GM12865 (cell line): ENCODE measurements at regions not wholly inside any gene's neighbourhood (a gene's known extent, or its start where the extent isn't known, plus 50 kb on each side); places are given as distances from the start of the nearest gene placed in this dataset.

Experiments used
- DNase-seq: peaks from one replicate; pipeline ENCODE4 v3.0.0; 2010; ENCODE audit warnings: low read depth
- H3K4me3 ChIP-seq: 2 replicates; pipeline ENCODE4 v1.5.1; 2011; ENCODE audit warnings: mild to moderate bottlenecking, low read depth, low read length, control low read depth
- TF ChIP-seq, protein P1 (sequence below): IDR thresholded peaks from 2 replicates; pipeline ENCODE4 v1.5.1; 2011; ENCODE audit warnings: low read length, control low read depth, low read depth, inconsistent platforms; ENCODE audit not compliant: insufficient read depth; ENCODE audit errors: missing control alignments

DNA sequence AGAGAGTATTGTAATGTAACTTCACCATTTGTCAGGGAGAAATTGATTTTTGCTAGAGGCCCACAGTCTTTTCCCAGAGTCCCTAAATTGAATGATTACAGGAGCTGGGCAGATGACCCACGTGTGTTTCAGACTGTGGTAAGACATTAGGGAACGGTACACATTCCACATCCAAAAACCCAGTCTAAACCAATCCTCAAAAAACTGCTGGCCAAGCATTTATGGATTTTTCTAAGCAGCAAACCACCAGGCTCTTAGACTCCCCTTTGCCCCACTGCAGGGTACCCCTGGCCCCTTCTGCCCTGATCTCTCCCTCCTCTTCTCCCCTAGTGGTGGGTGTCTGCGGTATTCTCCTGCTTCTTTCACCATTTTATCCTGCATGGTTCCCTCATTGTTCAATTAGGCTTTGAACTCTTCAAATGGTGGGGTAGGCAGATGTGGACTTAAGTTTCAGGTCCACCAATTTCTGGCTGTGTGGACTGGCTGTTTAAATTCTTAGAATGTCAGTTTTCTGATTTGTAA lies 135.5 kb upstream of the SORCS3 start:
- TF ChIP-seq, protein P1, sequence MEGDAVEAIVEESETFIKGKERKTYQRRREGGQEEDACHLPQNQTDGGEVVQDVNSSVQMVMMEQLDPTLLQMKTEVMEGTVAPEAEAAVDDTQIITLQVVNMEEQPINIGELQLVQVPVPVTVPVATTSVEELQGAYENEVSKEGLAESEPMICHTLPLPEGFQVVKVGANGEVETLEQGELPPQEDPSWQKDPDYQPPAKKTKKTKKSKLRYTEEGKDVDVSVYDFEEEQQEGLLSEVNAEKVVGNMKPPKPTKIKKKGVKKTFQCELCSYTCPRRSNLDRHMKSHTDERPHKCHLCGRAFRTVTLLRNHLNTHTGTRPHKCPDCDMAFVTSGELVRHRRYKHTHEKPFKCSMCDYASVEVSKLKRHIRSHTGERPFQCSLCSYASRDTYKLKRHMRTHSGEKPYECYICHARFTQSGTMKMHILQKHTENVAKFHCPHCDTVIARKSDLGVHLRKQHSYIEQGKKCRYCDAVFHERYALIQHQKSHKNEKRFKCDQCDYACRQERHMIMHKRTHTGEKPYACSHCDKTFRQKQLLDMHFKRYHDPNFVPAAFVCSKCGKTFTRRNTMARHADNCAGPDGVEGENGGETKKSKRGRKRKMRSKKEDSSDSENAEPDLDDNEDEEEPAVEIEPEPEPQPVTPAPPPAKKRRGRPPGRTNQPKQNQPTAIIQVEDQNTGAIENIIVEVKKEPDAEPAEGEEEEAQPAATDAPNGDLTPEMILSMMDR, result no peak
- no peak for DNase-seq
- H3K4me3 ChIP-seq, result no peak overlapping the region

DNA sequence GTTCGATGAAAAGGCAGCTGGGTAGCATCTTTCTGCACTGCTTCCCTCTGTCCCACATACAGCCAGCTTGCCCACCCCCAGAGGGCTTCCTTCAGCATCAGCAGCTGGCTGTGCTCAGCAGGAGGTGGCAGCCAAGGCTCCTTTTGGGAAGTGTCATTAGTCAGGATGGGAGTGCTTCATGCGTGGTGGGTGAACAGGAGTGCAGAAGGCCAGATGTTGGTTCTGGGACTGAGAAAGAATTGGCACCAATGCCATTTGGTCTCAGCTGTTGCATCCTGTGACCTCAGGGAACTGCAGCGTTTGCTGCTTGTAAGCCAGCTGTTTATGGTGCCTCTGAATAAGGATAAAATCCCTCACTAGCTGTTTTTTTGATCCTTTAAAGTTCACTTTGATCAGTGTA lies 131.1 kb upstream of the SORCS3 start:
- no peak overlapping the region for H3K4me3 ChIP-seq
- DNase-seq, result no peak
- TF ChIP-seq, protein P1, result no peak

DNA sequence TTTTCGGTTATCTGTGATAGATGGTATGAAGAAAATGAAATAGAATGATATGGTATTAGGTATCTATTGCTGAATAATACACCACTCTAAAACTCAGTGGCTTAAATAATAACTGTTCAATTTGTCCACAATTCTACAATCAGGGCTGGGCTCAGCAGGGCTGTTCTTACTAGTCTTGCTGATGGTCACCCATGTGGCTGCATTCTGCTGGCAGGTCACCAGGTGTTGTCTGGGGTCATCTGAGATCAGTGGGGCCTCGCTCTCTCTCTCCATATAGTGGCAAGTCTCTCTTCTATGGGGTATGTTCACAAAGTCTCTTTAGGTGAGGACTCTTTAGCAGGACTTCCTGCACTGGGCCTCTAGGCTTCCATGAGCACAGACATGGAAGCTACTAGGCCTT lies 130.4 kb upstream of the SORCS3 start:
- TF ChIP-seq, protein P1, result no peak
- H3K4me3 ChIP-seq, result no peak overlapping the region
- no peak for DNase-seq

DNA sequence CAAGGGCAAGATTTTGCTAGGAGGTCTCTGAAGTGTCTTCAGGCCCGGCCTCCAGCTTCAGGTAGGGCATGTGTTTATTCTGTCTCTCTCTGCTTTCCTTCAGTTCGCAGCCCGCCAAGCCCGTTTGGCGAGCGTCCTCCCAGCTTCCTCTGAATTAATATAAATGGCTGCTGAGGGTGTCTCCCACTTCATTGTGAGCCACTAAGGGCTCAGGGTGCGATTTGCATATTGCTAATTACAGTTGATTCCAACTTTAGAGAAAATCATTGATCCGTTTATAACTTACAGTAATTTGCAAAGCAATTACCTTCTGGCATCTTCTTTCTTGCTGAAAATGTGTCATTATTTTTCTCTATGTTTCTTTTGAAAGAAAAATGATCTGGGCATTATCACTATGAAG lies 128.3 kb upstream of the SORCS3 start:
- no peak for DNase-seq
- TF ChIP-seq, protein P1, result no peak

DNA sequence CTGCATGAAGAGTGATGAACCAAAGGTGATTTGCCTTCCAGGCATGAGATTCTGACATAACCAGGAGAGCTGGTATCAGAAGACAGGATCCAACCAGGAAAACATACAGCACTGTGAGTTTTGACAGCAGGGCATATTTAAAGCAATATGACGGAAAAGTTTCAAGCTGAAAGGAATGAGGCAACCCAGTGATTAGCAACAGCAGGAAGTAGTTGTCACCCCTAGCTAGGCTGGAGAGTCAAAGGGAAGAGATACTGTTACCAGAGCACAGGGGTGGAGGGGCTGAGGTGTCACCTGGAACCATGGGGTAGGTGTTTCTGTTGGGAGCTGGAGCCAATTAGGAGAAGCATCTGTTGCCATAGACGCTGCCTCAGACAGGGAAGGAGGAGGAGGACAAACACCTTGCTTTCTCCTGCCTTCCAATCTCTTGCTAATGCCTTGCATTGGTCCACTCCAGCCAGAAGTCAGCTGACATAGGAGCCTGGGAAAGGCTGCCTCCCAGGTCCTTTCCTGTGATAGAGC lies 125.4 kb upstream of the SORCS3 start:
- no peak overlapping the region for H3K4me3 ChIP-seq
- no peak for DNase-seq
- TF ChIP-seq, protein P1, result no peak

More for the DNA sequence above, 128.3 kb upstream of the SORCS3 start:
- H3K4me3 ChIP-seq, result no peak overlapping the region

DNA sequence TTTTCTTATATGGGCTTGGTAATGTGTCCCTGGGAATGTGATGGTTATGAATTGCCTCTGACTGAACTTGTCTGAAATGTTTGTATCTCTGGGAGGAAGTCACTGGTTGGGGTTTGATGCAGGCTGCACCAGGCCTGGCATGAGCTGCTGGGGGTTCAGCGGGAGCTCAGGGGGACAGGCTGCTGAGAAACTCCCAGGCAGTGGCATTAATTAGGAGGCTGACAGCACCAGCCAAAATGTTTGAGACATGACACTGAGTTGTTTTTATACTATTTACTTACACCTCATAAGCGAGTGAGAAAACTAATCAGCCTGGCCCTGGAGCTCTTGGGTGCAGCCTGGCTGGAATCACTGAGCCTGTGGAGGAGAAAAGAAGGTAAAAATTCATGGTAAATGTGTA lies 124.1 kb upstream of the SORCS3 start:
- H3K4me3 ChIP-seq, result no peak overlapping the region
- TF ChIP-seq, protein P1, result no peak
- DNase-seq, result no peak

DNA sequence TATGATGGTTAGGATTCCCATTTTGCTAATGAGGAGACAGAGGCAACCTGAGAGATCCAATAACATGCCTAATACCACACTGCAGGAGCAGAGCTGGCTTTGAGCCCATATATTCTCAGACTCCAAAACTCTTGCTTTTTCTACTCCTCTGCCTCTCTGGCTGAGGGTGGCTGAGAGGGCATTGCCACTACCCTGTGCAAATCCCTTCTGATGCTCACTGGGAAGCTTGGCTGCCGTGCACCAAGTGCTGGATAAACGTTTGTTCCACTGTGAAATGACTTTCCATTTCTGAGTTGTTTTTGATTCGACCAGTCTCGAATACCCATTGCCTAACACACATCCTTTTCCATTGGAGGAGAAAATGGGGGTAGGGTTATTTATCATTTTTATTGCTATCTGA lies 123.1 kb upstream of the SORCS3 start:
- no peak overlapping the region for H3K4me3 ChIP-seq
- no peak for DNase-seq
- TF ChIP-seq, protein P1, result no peak
